SK-N-SH (cell line): ENCODE measurements at regions not wholly inside any gene's neighbourhood (a gene's known extent, or its start where the extent isn't known, plus 50 kb on each side); places are given as distances from the start of the nearest gene placed in this dataset.
A peak's percentile ranks its signal among the peaks of the same experiment; 100 is the strongest.

Experiments used
- CTCF ChIA-PET: fragments of 300-600, 350-600 bp; formaldehyde crosslinking; extraction: SDS; loops from one replicate; lab custom pipeline; 2021; lab: Yijun Ruan, JAX
- POLR2A ChIA-PET: fragments of 350-600 bp; sonication (Branson Sonifier 250); formaldehyde crosslinking; extraction: SDS; loops from one replicate; lab custom pipeline; 2020; ENCODE audit warnings: antibody characterized with exemption, inconsistent platforms; lab: Yijun Ruan, JAX
- DNase-seq: peaks from one replicate; pipeline ENCODE4 v3.0.0; 2012
- H2AFZ ChIP-seq: fragments of 200-600 bp; sonication (generic); 2 replicates; pipeline ENCODE4 v1.8.1; 2016; ENCODE audit warnings: antibody characterized with exemption, mild to moderate bottlenecking, low read depth
- H3F3A ChIP-seq: fragments of 200-600 bp; sonication (generic); replicated peaks from 2 replicates; pipeline ENCODE3; 2016; ENCODE audit warnings: antibody characterized with exemption, mild to moderate bottlenecking; ENCODE audit not compliant: insufficient read depth
- H3K27ac ChIP-seq, 2 experiments: fragments of 200-500 bp in 1 of 2; fragments of 200-600 bp in 1 of 2; sonication (Bioruptor generic) in 1 of 2; sonication (generic), shearing (Covaris generic) in 1 of 2; 2 replicates each; pipeline versions ENCODE4 v1.5.1 to v1.6.1; 2014 to 2016; ENCODE audit warnings: low read depth in 2 of 2, inconsistent platforms in 1 of 2, low read length in 1 of 2, mild to moderate bottlenecking in 1 of 2, mixed read lengths in 1 of 2
- H3K27me3 ChIP-seq: fragments of 200-600 bp; sonication (generic), shearing (Covaris generic); 2 replicates; pipeline ENCODE4 v1.6.1; 2016; ENCODE audit warnings: mixed run types; ENCODE audit not compliant: insufficient read depth
- H3K36me3 ChIP-seq, 2 experiments: fragments of 200-500 bp in 1 of 2; fragments of 200-600 bp in 1 of 2; sonication (Bioruptor generic) in 1 of 2; sonication (generic) in 1 of 2; replicated peaks in 1 of 2; 2 replicates each; pipeline versions ENCODE3 to v1.5.1; 2014 to 2016; ENCODE audit warnings: low read length in 1 of 2, mild to moderate bottlenecking in 1 of 2; ENCODE audit not compliant: insufficient read depth in 2 of 2, control insufficient read depth in 1 of 2
- H3K4me1 ChIP-seq, 2 experiments: fragments of 200-500 bp in 1 of 2; fragments of 200-600 bp in 1 of 2; sonication (Bioruptor generic) in 1 of 2; sonication (generic), shearing (Covaris generic) in 1 of 2; 2 replicates each; pipeline versions ENCODE4 v1.5.1 to v1.6.1; 2014 to 2016; ENCODE audit warnings: low read depth in 1 of 2, low read length in 1 of 2, mixed run types in 1 of 2; ENCODE audit not compliant: insufficient read depth in 2 of 2, control insufficient read depth in 1 of 2
- H3K4me2 ChIP-seq: fragments of 200-600 bp; sonication (generic), shearing (Covaris generic); 2 replicates; pipeline ENCODE4 v1.6.1; 2017; ENCODE audit warnings: mixed run types
- H3K4me3 ChIP-seq, 2 experiments: fragments of 200-500 bp in 1 of 2; fragments of 200-600 bp in 1 of 2; sonication (Bioruptor generic) in 1 of 2; sonication (generic), shearing (Covaris generic) in 1 of 2; 2 replicates each; pipeline versions ENCODE4 v1.5.1 to v1.8.1; 2014 to 2016; ENCODE audit warnings: low read depth in 2 of 2, inconsistent platforms in 1 of 2, low read length in 1 of 2, mild to moderate bottlenecking in 1 of 2, mixed read lengths in 1 of 2, moderate library complexity in 1 of 2
- H3K79me2 ChIP-seq: fragments of 200-600 bp; sonication (generic); 2 replicates; pipeline ENCODE4 v1.8.1; 2017; ENCODE audit warnings: mild to moderate bottlenecking; ENCODE audit not compliant: insufficient read depth
- H3K9ac ChIP-seq: fragments of 200-600 bp; sonication (generic); 2 replicates; pipeline ENCODE4 v1.6.1; 2017; ENCODE audit warnings: mixed run types
- H3K9me2 ChIP-seq: fragments of 200-600 bp; sonication (generic); 2 replicates; pipeline ENCODE4 v1.6.1; 2017; ENCODE audit warnings: mixed run types
- H3K9me3 ChIP-seq: fragments of 200-600 bp; sonication (generic); 2 replicates; pipeline ENCODE4 v1.6.1; 2017; ENCODE audit warnings: mixed run types, mild to moderate bottlenecking, moderate library complexity
- H4K20me1 ChIP-seq: fragments of 200-600 bp; sonication (generic); 2 replicates; pipeline ENCODE4 v1.6.1; 2017; ENCODE audit warnings: mild to moderate bottlenecking, mixed run types; ENCODE audit not compliant: insufficient read depth
- CHD2 ChIP-seq: fragments of 150-350 bp; IDR thresholded peaks from 2 replicates; pipeline ENCODE4 v1.6.1; 2018; ENCODE audit warnings: low read length; ENCODE audit not compliant: partially characterized antibody
- EP300 ChIP-seq, 2 experiments: IDR thresholded peaks; 2 replicates each; pipeline versions ENCODE4 v1.4.0 to v1.6.1; 2012; ENCODE audit warnings: borderline replicate concordance in 1 of 2, low read depth in 1 of 2, low read length in 1 of 2
- FOXM1 ChIP-seq: IDR thresholded peaks from 2 replicates; pipeline ENCODE4 v1.4.0; 2012; ENCODE audit warnings: low read depth, mild to moderate bottlenecking
- GABPA ChIP-seq: IDR thresholded peaks from 2 replicates; pipeline ENCODE4 v1.4.0; 2012; ENCODE audit warnings: low read depth, mild to moderate bottlenecking
- GATA2 ChIP-seq: sonication (generic); formaldehyde crosslinking; IDR thresholded peaks from 2 replicates; pipeline ENCODE4 v1.5.0; 2020; ENCODE audit warnings: mild to moderate bottlenecking, missing genetic modification reagents
- JUND ChIP-seq: IDR thresholded peaks from 2 replicates; pipeline ENCODE4 v1.4.0; 2012
- MAX ChIP-seq: IDR thresholded peaks from 2 replicates; pipeline ENCODE4 v1.4.0; 2012; ENCODE audit warnings: low read depth
- MEF2A ChIP-seq: IDR thresholded peaks from 2 replicates; pipeline ENCODE4 v1.4.0; 2012; ENCODE audit warnings: low read depth, borderline replicate concordance
- NRF1 ChIP-seq: IDR thresholded peaks from 2 replicates; pipeline ENCODE4 v1.6.1; 2012; ENCODE audit warnings: low read depth, mild to moderate bottlenecking, low read length
- RCOR1 ChIP-seq: fragments of 150-350 bp; IDR thresholded peaks from 2 replicates; pipeline ENCODE4 v1.6.1; 2017; ENCODE audit warnings: antibody characterized with exemption, low read length
- REST ChIP-seq: IDR thresholded peaks from 2 replicates; pipeline ENCODE4 v1.6.1; 2012; ENCODE audit warnings: mild to moderate bottlenecking, low read depth, low read length, moderate library complexity
- RFX5 ChIP-seq: IDR thresholded peaks from 2 replicates; pipeline ENCODE4 v1.6.1; 2012; ENCODE audit warnings: mild to moderate bottlenecking, improper control_type of control experiment, low read length
- SIN3A ChIP-seq: IDR thresholded peaks from 2 replicates; pipeline ENCODE4 v1.6.1; 2012; ENCODE audit warnings: low read depth, mild to moderate bottlenecking, low read length, moderate library complexity, borderline replicate concordance
- USF1 ChIP-seq: IDR thresholded peaks from 2 replicates; pipeline ENCODE4 v1.4.0; 2012; ENCODE audit warnings: low read depth, borderline replicate concordance
- YY1 ChIP-seq: IDR thresholded peaks from 2 replicates; pipeline ENCODE4 v1.4.0; 2012; ENCODE audit warnings: low read depth, mild to moderate bottlenecking
- ZBTB33 ChIP-seq: IDR thresholded peaks from 2 replicates; pipeline ENCODE4 v1.4.0; 2012; ENCODE audit warnings: low read depth, borderline replicate concordance
- WGBS: methylation state at CpG from one replicate; pipeline ENCODE4 v1.1.6; 2017; ENCODE audit warnings: low lambda C conversion rate; 5-methylcytosine and 5-hydroxymethylcytosine counted together
- TF ChIP-seq, protein P1 (sequence below): IDR thresholded peaks from 2 replicates; pipeline ENCODE4; 2012

DNA sequence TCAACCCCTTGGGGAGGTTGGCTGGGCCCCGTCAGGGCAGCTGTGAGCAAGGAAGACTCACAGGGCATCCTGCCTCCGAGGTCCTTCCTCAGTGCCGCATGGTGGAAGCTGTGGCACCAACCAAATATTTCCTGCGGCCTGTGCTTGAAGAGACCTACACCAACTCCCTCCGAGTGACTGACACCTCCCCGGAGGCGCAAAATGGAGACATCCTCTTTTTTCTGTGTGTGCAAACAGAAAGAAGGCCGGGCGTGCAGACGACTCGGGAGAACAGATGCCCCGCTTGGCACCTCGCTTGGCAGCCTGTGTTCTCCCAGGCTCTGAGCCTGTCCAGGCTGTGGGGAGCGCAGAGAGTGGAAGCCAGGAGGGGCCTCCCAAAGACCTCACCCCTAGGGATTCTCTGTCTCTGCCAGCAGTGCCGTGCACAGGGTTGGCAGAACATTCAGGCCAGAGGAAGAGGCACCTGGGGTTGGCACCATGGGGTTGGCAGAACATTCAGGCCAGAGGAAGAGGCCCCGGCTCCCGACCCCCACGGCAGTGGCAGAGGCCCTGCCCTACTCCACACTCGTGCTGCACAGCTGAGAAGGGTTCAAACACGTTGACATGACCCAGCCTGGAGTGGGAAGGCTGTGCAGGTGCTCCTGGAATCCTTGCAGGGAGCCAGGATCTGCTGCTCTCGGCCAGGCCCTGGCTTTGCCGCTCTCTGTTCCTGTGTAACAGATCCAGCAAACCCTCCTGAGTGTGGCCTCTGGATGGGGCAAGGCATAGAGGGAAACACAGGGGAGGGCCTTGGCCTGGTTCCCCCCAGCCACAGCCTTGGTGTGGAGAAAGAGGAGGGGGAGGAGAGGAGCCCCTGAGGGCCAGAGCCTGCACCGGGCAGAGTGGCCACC is 805.5 kb downstream of the BRD1 start:
- no peaks in the 10 kb centered on the region for H3K79me2 ChIP-seq
- H3K9ac ChIP-seq = no peak overlapping the region
- no peak overlapping the region; a peak in 1 of 4 replicates for H3K27ac ChIP-seq
- H3K9me3 ChIP-seq = no peaks in the 10 kb centered on the region
- no peak overlapping the region for H2AFZ ChIP-seq
- H3K4me1 ChIP-seq = peaks cover 0 to 45% of the 10 kb centered on the region in 2 experiments; a peak in 1 of 4 replicates
- no peak overlapping the region for H3K4me2 ChIP-seq
- H3K4me3 ChIP-seq = no peak overlapping the region
- 32% methylated on average over 3 of the region's 23 CpGs for WGBS
- peaks cover 15% of the 10 kb centered on the region; the same call in 1 of the 2 replicates for H3K27me3 ChIP-seq
- H3K36me3 ChIP-seq = no peaks in the 10 kb centered on the region
- H4K20me1 ChIP-seq = no peaks in the 10 kb centered on the region
- CTCF ChIA-PET = interaction anchor here (1.3 kb wide), 1 partner anchor 8 kb away, joined by 3 read pairs; no protein-coding TSS in a partner anchor
- no peaks in the 10 kb centered on the region for H3F3A ChIP-seq
- no peak for TF ChIP-seq MEF2A
- no peaks in the 10 kb centered on the region for H3K9me2 ChIP-seq
- DNase-seq = no peak
- POLR2A ChIA-PET = no interaction called here

DNA sequence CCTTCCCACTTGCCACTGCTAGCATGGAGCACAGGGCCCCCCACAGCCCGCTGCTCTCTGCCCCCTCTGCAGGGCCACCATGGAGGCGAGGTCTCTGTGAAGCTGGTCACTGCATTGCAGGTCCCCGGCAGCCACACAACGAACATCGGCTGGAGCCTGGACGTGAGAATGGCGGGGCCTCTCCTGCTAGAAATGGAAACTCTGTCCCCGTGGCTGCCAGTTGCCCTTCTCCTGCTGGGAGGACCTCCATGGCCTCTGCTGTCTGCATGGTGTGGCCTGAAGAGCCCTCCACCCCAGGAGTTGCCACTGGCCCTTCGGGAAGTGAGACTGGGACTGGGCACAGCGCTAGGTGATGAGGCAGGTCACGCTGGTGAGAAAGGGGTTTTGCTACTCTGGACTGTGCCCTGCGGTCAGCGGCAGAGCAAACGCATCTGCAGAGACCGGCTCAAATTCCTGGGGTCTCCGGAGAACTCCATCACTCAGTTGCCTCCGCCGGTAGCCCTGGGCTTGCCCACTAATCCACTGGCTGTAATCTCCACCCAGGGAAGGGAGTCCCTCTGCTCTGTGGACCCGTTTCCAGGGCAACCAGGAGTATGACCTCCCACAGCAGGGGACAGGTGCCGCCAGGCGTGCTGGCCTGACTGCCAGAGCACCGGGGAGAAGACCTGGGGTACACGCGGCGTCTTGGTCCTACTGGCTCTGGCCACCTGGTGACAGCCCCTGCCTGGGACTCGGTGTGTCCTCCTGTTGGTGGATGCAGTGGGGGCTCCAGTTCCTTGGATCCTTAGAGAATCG is 806.3 kb downstream of the BRD1 start:
- Histone ChIP-seq H3K79me2 (no peaks in the 10 kb centered on the region), H4K20me1 (no peaks in the 10 kb centered on the region), H2AFZ (no peak overlapping the region), H3K36me3 (no peaks in the 10 kb centered on the region), H3K9me3 (no peaks in the 10 kb centered on the region), H3K4me3 (no peak overlapping the region), H3K9me2 (no peaks in the 10 kb centered on the region), H3K4me1 (peaks cover 0 to 45% of the 10 kb centered on the region in 2 experiments; a peak in 2 of 4 replicates), H3K9ac (no peak overlapping the region), H3F3A (no peaks in the 10 kb centered on the region), H3K27me3 (peaks cover 22% of the 10 kb centered on the region; the same call in 1 of the 2 replicates), H3K27ac (no peak overlapping the region; a peak in 1 of 4 replicates), H3K4me2 (no peak overlapping the region)
- 23% methylated on average over 7 of the region's 27 CpGs for WGBS
- ChIA-PET CTCF (interaction anchor here (0.6 kb wide), 1 partner anchor 444 kb away, joined by 3 read pairs; no protein-coding TSS in a partner anchor), POLR2A (no interaction called here)
- peak; percentile 13 for DNase-seq
- no peak for TF ChIP-seq MAX
- no peak for TF ChIP-seq ZBTB33
- TF ChIP-seq JUND = no peak
- TF ChIP-seq SIN3A = no peak
- no peak for TF ChIP-seq GATA2
- TF ChIP-seq, protein P1, sequence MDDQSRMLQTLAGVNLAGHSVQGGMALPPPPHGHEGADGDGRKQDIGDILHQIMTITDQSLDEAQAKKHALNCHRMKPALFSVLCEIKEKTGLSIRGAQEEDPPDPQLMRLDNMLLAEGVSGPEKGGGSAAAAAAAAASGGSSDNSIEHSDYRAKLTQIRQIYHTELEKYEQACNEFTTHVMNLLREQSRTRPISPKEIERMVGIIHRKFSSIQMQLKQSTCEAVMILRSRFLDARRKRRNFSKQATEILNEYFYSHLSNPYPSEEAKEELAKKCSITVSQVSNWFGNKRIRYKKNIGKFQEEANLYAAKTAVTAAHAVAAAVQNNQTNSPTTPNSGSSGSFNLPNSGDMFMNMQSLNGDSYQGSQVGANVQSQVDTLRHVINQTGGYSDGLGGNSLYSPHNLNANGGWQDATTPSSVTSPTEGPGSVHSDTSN = no peak
- no peak for TF ChIP-seq NRF1
- TF ChIP-seq FOXM1 = no peak
- TF ChIP-seq CHD2 = no peak
- no peak for TF ChIP-seq RFX5
- no peak for TF ChIP-seq YY1
- no peak for TF ChIP-seq EP300 (IDR thresholded peaks at IDR 0.05; ENCODE audit: borderline replicate concordance in 1 of 2, low read depth in 1 of 2, low read length in 1 of 2)
- TF ChIP-seq USF1 = no peak
- no peak for TF ChIP-seq GABPA
- no peak for TF ChIP-seq REST
- TF ChIP-seq RCOR1 = no peak
